H9 (cell line): ENCODE measurements at regions not wholly inside any gene's neighbourhood (a gene's known extent, or its start where the extent isn't known, plus 50 kb on each side); places are given as distances from the start of the nearest gene placed in this dataset.

Experiments
- DNase-seq: peaks from one replicate; pipeline ENCODE4 v3.0.0-alpha.2; 2017
- H2AFZ ChIP-seq: one replicate; pipeline ENCODE4 v1.6.1; 2013; ENCODE audit warnings: mild to moderate bottlenecking, low read length, control low read depth, moderate library complexity
- H2AK5ac ChIP-seq: 2 replicates; pipeline ENCODE4 v1.6.1; 2013; ENCODE audit warnings: low read length, control low read depth, mixed read lengths; ENCODE audit not compliant: insufficient read length
- H2BK120ac ChIP-seq: one replicate; pipeline ENCODE4 v1.6.1; 2013; ENCODE audit warnings: low read depth, mild to moderate bottlenecking, low read length, control low read depth, inconsistent platforms; ENCODE audit not compliant: poor library complexity, severe bottlenecking
- H2BK12ac ChIP-seq: 2 replicates; pipeline ENCODE4 v1.6.1; 2013; ENCODE audit warnings: low read length, control low read depth, mixed read lengths, low read depth; ENCODE audit not compliant: insufficient read length
- H2BK15ac ChIP-seq: 2 replicates; pipeline ENCODE4 v1.6.1; 2013; ENCODE audit warnings: low read depth, low read length, control low read depth
- H2BK20ac ChIP-seq: one replicate; pipeline ENCODE4 v1.6.1; 2013; ENCODE audit warnings: low read depth, mild to moderate bottlenecking, low read length, control low read depth, inconsistent platforms; ENCODE audit not compliant: poor library complexity, severe bottlenecking
- H2BK5ac ChIP-seq: 2 replicates; pipeline ENCODE4 v1.6.1; 2013; ENCODE audit warnings: low read length, control low read depth, mixed read lengths; ENCODE audit not compliant: insufficient read length
- H3K14ac ChIP-seq: 2 replicates; pipeline ENCODE4 v1.6.1; 2013; ENCODE audit warnings: low read length, control low read depth; ENCODE audit not compliant: insufficient read depth
- H3K18ac ChIP-seq: 2 replicates; pipeline ENCODE4 v1.6.1; 2013; ENCODE audit warnings: low read depth, mild to moderate bottlenecking, mixed read lengths, low read length, control low read depth; ENCODE audit not compliant: insufficient read length
- H3K23ac ChIP-seq: 2 replicates; pipeline ENCODE4 v1.6.1; 2013; ENCODE audit warnings: low read length, control low read depth, mixed read lengths, low read depth; ENCODE audit not compliant: insufficient read length
- H3K23me2 ChIP-seq: 2 replicates; pipeline ENCODE4 v1.6.1; 2013; ENCODE audit warnings: low read depth, mild to moderate bottlenecking, mixed read lengths, low read length, control low read depth; ENCODE audit not compliant: insufficient read length, poor library complexity, severe bottlenecking
- H3K27ac ChIP-seq: 2 replicates; pipeline ENCODE4 v1.5.1; 2013; ENCODE audit warnings: low read length, control low read depth, mixed read lengths, low read depth; ENCODE audit not compliant: insufficient read length
- H3K27me3 ChIP-seq: 2 replicates; pipeline ENCODE4 v1.6.1; 2013; ENCODE audit warnings: low read length, control low read depth, inconsistent platforms; ENCODE audit not compliant: insufficient read depth
- H3K4ac ChIP-seq: 2 replicates; pipeline ENCODE4 v1.6.1; 2013; ENCODE audit warnings: low read depth, mild to moderate bottlenecking, control low read depth, inconsistent platforms, low read length, moderate library complexity
- H3K4me1 ChIP-seq: 2 replicates; pipeline ENCODE4 v1.6.1; 2013; ENCODE audit warnings: low read length, control low read depth, inconsistent platforms; ENCODE audit not compliant: insufficient read depth
- H3K4me2 ChIP-seq: 2 replicates; pipeline ENCODE4 v1.6.1; 2013; ENCODE audit warnings: low read length, control low read depth, mixed read lengths; ENCODE audit not compliant: insufficient read length, insufficient read depth
- H3K56ac ChIP-seq: 2 replicates; pipeline ENCODE4 v1.6.1; 2013; ENCODE audit warnings: low read depth, mild to moderate bottlenecking, mixed read lengths, low read length, control low read depth; ENCODE audit not compliant: insufficient read length
- H3K79me1 ChIP-seq: 2 replicates; pipeline ENCODE4 v1.6.1; 2013; ENCODE audit warnings: low read depth, mild to moderate bottlenecking, moderate library complexity, low read length, control low read depth, inconsistent platforms; ENCODE audit not compliant: insufficient read depth, poor library complexity, severe bottlenecking
- H3K79me2 ChIP-seq: 2 replicates; pipeline ENCODE4 v1.6.1; 2013; ENCODE audit warnings: low read length, control low read depth, inconsistent platforms; ENCODE audit not compliant: insufficient read depth
- H3K9ac ChIP-seq: 2 replicates; pipeline ENCODE4 v1.6.1; 2013; ENCODE audit warnings: low read length, control low read depth, mixed read lengths; ENCODE audit not compliant: insufficient read length; ENCODE audit errors: extremely low read depth
- H3K9me3 ChIP-seq: one replicate; pipeline ENCODE4 v1.6.1; 2013; ENCODE audit warnings: low read depth, low read length, inconsistent platforms; ENCODE audit not compliant: control insufficient read depth
- H3T11ph ChIP-seq: one replicate; pipeline ENCODE4 v1.6.1; 2013; ENCODE audit warnings: mild to moderate bottlenecking, low read length, control low read depth, inconsistent platforms
- H4K20me1 ChIP-seq: one replicate; pipeline ENCODE4 v1.6.1; 2013; ENCODE audit not compliant: control insufficient read depth, insufficient read length, insufficient read depth
- H4K5ac ChIP-seq: 2 replicates; pipeline ENCODE4 v1.6.1; 2013; ENCODE audit warnings: low read depth, mild to moderate bottlenecking, mixed read lengths, low read length, control low read depth; ENCODE audit not compliant: insufficient read length
- H4K8ac ChIP-seq: replicated peaks from 2 replicates; pipeline ENCODE4 v1.6.1; 2013; ENCODE audit warnings: low read length, control low read depth, mixed read lengths, low read depth; ENCODE audit not compliant: insufficient read length
- H4K91ac ChIP-seq: 2 replicates; pipeline ENCODE4 v1.6.1; 2013; ENCODE audit warnings: low read depth, mild to moderate bottlenecking, moderate library complexity, mixed read lengths, low read length, control low read depth; ENCODE audit not compliant: insufficient read length
- H3K27ac Mint-ChIP-seq, 3 experiments: 2 replicates in 2 of 3; 3 replicates in 1 of 3; pipeline ENCODE4 v1.8.0; 2020 to 2021; ENCODE audit warnings: mixed read lengths in 3 of 3, mild to moderate bottlenecking in 1 of 3, moderate library complexity in 1 of 3
- H3K27me3 Mint-ChIP-seq: 2 replicates; pipeline ENCODE4 v1.8.0; 2021; ENCODE audit warnings: low read depth, mild to moderate bottlenecking, moderate library complexity, mixed read lengths
- H3K36me3 Mint-ChIP-seq, 3 experiments: 2 replicates in 2 of 3; 3 replicates in 1 of 3; pipeline ENCODE4 v1.8.0; 2020 to 2021; ENCODE audit warnings: low read depth in 3 of 3, mixed read lengths in 3 of 3; ENCODE audit not compliant: insufficient read depth in 1 of 3
- H3K4me1 Mint-ChIP-seq, 2 experiments: 2 replicates each; pipeline ENCODE4 v1.8.0; 2020; ENCODE audit warnings: mixed read lengths in 2 of 2
- H3K4me3 Mint-ChIP-seq, 2 experiments: 2 replicates in 1 of 2; 3 replicates in 1 of 2; pipeline ENCODE4 v1.8.0; 2020 to 2021; ENCODE audit warnings: mild to moderate bottlenecking in 2 of 2, mixed read lengths in 2 of 2, moderate library complexity in 1 of 2
- H3K9me3 Mint-ChIP-seq, 2 experiments: 2 replicates in 1 of 2; 3 replicates in 1 of 2; pipeline ENCODE4 v1.8.0; 2020; ENCODE audit warnings: mild to moderate bottlenecking in 2 of 2, mixed read lengths in 2 of 2, moderate library complexity in 1 of 2
- CTCF ChIP-seq: fragments of 200-600 bp; sonication (generic); conservative IDR thresholded peaks from 3 replicates; pipeline ENCODE4 v1.8.0; 2021; ENCODE audit warnings: antibody characterized with exemption, mild to moderate bottlenecking
- WGBS: extraction: QIAGEN DNeasy Blood & Tissue Kit; methylation state at CpG from one replicate; pipeline ENCODE4 v1.1.7; 2013; ENCODE audit warnings: missing lambda C conversion rate, low lambda C conversion rate, mixed read lengths; ENCODE audit not compliant: insufficient read length; ENCODE audit errors: extremely low coverage; 5-methylcytosine and 5-hydroxymethylcytosine counted together

DNA sequence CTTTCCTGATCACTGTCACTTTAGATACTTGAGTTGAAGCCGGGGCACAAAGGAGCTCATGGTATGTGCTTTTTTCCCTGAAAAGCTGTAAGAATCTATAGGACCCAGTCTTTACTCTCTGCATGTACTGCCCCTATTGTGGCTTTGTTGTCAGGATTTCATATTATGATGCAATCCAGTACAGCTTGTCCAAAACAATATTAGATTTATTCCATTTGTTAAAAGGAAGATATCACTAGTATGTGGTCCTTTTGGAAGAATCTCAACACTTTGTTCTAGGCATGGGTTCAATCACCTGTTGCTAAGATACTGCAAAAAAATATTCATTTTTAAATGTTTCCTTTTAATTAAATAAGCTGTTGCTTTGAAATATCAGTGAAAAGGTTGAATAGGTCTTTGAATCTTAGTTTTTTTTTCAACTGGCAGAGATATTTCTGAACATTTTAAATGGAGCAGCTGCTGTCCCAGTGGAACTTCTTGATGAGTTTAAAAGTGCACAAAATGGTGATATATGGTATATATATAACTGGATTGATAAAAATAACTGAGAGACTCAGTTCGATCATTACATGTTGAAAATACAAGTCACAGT, 256.6 kb upstream of the NT5C1B start:
- H3K9ac ChIP-seq, result no peak overlapping the region
- no peak overlapping the region for H3K27ac ChIP-seq
- Mint-ChIP-seq H3K36me3 (no peaks in the 10 kb centered on the region), H3K4me1 (peaks cover 25 to 31% of the 10 kb centered on the region in 2 experiments), H3K9me3 (no peaks in the 10 kb centered on the region), H3K27me3 (peaks cover 10% of the 10 kb centered on the region), H3K27ac (no peak overlapping the region), H3K4me3 (no peak overlapping the region)
- no peaks in the 10 kb centered on the region for H3K27me3 ChIP-seq
- no peak overlapping the region for H3T11ph ChIP-seq
- peaks cover 11% of the 10 kb centered on the region; the same call in 1 of the 2 replicates for H3K4me1 ChIP-seq
- no CpG with 5 or more reads among the region's 2 CpGs for WGBS
- H3K9me3 ChIP-seq, result no peaks in the 10 kb centered on the region
- H3K79me1 ChIP-seq, result no peaks in the 10 kb centered on the region
- H3K14ac ChIP-seq, result no peak overlapping the region
- no peak for TF ChIP-seq CTCF
- no peak overlapping the region for H3K4ac ChIP-seq
- no peak overlapping the region for H4K91ac ChIP-seq
- H3K56ac ChIP-seq, result no peak overlapping the region
- DNase-seq, result no peak
- no peak overlapping the region for H3K23ac ChIP-seq
- no peak overlapping the region for H2AFZ ChIP-seq
- no peak overlapping the region for H3K18ac ChIP-seq
- no peak overlapping the region for H2BK5ac ChIP-seq
- H2BK12ac ChIP-seq, result no peak overlapping the region
- no peaks in the 10 kb centered on the region for H3K79me2 ChIP-seq
- no peak overlapping the region for H3K4me2 ChIP-seq
- no peak overlapping the region for H2BK120ac ChIP-seq
- no peak overlapping the region for H4K5ac ChIP-seq
- H2AK5ac ChIP-seq, result no peak overlapping the region
- H3K23me2 ChIP-seq, result no peaks in the 10 kb centered on the region
- H4K8ac ChIP-seq, result no peak overlapping the region
- no peak overlapping the region for H2BK15ac ChIP-seq
- no peak overlapping the region for H2BK20ac ChIP-seq
- no peaks in the 10 kb centered on the region for H4K20me1 ChIP-seq
